ENCODE measurements at regions not wholly inside any gene's neighbourhood (a gene's known extent, or its start where the extent isn't known, plus 50 kb on each side); places are given as distances from the start of the nearest gene placed in this dataset.

DNA sequence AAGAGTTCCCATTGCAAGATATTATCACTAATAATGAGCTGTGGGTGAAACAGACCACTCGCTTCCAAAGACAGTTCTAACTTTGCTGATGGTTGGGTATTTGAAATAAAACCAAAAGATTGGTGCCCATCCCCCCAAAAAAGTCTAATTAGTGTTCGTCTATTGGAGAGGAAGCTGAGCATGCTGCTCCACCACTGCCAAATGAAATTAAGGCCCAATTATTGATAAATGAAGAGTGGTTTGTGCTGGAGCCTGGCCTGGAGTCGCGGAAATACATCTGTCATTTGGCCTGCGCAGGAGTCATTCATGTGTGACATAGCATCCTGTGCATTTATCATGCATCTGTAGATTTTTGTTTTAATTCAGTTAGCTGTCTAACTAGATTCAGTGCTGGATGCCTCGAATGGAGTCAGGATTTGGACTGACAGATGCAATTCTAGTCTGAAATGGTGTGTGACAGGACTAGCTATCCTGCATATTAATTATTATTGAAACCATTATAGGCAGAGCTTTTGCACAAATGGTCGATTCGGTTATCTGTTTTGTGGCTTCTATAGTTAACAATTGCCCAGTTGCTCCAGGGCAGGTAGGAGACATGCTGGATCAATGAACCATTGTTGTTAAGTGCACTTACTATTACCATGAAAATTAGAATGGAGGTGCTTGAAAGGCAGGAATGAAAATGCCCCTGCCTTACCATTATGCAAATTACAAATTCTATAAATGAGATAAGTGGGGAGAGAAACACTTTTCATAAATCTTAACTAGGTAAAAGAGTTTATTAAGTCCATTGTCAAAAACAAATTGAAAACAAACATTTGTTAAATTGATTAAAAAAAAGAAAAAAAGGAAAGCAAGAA is 450.4 kb upstream of the TCF4 start:
- Histone ChIP-seq H3K4me3 (ENCODE audit: low read length) (no peak overlapping the region), H3K36me3 (ENCODE audit: control insufficient read depth, insufficient read depth, low read length) (no peaks in the 10 kb centered on the region), H3K27me3 (ENCODE audit: control insufficient read depth, insufficient read depth, low read length) (no peaks in the 10 kb centered on the region), H3K4me1 (ENCODE audit: control insufficient read depth, insufficient read depth, low read length) (no peaks in the 10 kb centered on the region), H3K27ac (ENCODE audit: low read length) (no peak overlapping the region), H3K9me3 (ENCODE audit: control insufficient read depth, insufficient read depth, low read length) (no peaks in the 10 kb centered on the region)
- DNase-seq, result no peak
- no peak overlapping the region for H3K27ac Mint-ChIP-seq
- WGBS (ENCODE audit: insufficient coverage), result 76% methylated on average over 7 of the region's 8 CpGs
- no peaks in the 10 kb centered on the region for H3K4me1 Mint-ChIP-seq
- peaks cover 1 to 12% of the 10 kb centered on the region in 2 donors for H3K9me3 Mint-ChIP-seq
- no peak for ATAC-seq
- TF ChIP-seq, protein P1, sequence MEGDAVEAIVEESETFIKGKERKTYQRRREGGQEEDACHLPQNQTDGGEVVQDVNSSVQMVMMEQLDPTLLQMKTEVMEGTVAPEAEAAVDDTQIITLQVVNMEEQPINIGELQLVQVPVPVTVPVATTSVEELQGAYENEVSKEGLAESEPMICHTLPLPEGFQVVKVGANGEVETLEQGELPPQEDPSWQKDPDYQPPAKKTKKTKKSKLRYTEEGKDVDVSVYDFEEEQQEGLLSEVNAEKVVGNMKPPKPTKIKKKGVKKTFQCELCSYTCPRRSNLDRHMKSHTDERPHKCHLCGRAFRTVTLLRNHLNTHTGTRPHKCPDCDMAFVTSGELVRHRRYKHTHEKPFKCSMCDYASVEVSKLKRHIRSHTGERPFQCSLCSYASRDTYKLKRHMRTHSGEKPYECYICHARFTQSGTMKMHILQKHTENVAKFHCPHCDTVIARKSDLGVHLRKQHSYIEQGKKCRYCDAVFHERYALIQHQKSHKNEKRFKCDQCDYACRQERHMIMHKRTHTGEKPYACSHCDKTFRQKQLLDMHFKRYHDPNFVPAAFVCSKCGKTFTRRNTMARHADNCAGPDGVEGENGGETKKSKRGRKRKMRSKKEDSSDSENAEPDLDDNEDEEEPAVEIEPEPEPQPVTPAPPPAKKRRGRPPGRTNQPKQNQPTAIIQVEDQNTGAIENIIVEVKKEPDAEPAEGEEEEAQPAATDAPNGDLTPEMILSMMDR (IDR thresholded peaks at IDR 0.05), result no peak
- intact Hi-C loops (cut with micrococcal nuclease), result no loop called here
- no peaks in the 10 kb centered on the region for H3K27me3 Mint-ChIP-seq (ENCODE audit: low read depth in 2 of 2)
- no peaks in the 10 kb centered on the region for H3K36me3 Mint-ChIP-seq
- H3K4me3 Mint-ChIP-seq, result no peak overlapping the region

DNA sequence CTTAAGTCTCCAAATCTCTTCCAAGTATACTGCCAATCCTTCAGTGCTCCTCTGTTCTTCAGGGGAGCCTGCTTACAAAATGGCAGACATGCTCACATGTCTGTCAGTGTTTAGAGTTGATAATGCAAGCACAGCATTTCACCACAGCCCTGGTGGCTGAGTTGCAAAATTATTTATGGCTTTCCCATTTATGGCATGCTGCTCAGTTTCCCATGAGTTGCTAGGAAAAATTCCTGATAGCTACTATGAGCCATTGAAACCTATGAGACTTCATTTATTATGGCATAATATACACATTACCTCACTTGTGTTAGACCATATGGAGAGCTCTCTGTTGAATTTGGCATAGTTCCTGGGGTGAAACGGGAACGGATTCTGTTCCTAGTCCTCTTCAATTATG is 448.7 kb upstream of the TCF4 start:
- no peak for DNase-seq
- Mint-ChIP-seq H3K9me3 (peaks cover 0 to 12% of the 10 kb centered on the region in 2 donors), H3K36me3 (no peaks in the 10 kb centered on the region), H3K27me3 (ENCODE audit: low read depth in 2 of 2) (no peaks in the 10 kb centered on the region), H3K4me3 (no peak overlapping the region), H3K27ac (no peak overlapping the region), H3K4me1 (no peaks in the 10 kb centered on the region)
- Histone ChIP-seq H3K27ac (ENCODE audit: low read length) (no peak overlapping the region), H3K4me3 (ENCODE audit: low read length) (no peak overlapping the region), H3K36me3 (ENCODE audit: control insufficient read depth, insufficient read depth, low read length) (no peaks in the 10 kb centered on the region), H3K27me3 (ENCODE audit: control insufficient read depth, insufficient read depth, low read length) (no peaks in the 10 kb centered on the region), H3K4me1 (ENCODE audit: control insufficient read depth, insufficient read depth, low read length) (no peaks in the 10 kb centered on the region), H3K9me3 (ENCODE audit: control insufficient read depth, insufficient read depth, low read length) (no peaks in the 10 kb centered on the region)
- WGBS (ENCODE audit: insufficient coverage), result 87% methylated on average over 2 of the region's 2 CpGs
- intact Hi-C loops (cut with micrococcal nuclease), result no loop called here
- TF ChIP-seq, protein P1 (IDR thresholded peaks at IDR 0.05), result no peak
- no peak for ATAC-seq

DNA sequence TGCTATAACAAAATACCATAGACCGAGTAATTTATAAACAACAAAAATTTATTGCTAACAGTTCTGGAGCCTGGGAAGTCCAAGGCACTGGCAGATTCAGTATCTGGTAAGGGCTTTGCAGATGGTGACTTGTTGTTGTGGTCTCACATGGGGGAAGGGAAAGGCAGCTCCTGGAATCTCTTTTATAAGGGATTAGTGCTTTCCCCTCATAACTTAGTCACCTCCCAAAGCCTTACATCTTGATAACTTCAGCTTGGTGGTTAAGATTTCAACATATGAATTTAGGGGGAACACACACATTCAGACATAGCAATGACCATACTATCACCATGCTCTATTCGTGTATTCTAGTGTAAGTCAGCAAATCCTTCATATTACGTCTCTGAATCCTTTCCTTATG is 447.6 kb upstream of the TCF4 start:
- H3K27me3 Mint-ChIP-seq (ENCODE audit: low read depth in 2 of 2), result no peaks in the 10 kb centered on the region
- peaks cover 0 to 12% of the 10 kb centered on the region in 2 donors for H3K9me3 Mint-ChIP-seq
- WGBS (ENCODE audit: insufficient coverage), result 86% methylated on average over 2 of the region's 3 CpGs
- H3K4me1 Mint-ChIP-seq, result no peaks in the 10 kb centered on the region
- H3K4me1 ChIP-seq (ENCODE audit: control insufficient read depth, insufficient read depth, low read length), result no peaks in the 10 kb centered on the region
- H3K27ac ChIP-seq (ENCODE audit: low read length), result no peak overlapping the region
- H3K4me3 Mint-ChIP-seq, result no peak overlapping the region
- H3K4me3 ChIP-seq (ENCODE audit: low read length), result no peak overlapping the region
- no peaks in the 10 kb centered on the region for H3K9me3 ChIP-seq (ENCODE audit: control insufficient read depth, insufficient read depth, low read length)
- intact Hi-C loops (cut with micrococcal nuclease), result no loop called here
- DNase-seq (no peak), ATAC-seq (no peak)
- no peak overlapping the region for H3K27ac Mint-ChIP-seq
- no peaks in the 10 kb centered on the region for H3K36me3 ChIP-seq (ENCODE audit: control insufficient read depth, insufficient read depth, low read length)
- TF ChIP-seq, protein P1 (IDR thresholded peaks at IDR 0.05), result no peak
- H3K36me3 Mint-ChIP-seq, result no peaks in the 10 kb centered on the region
- H3K27me3 ChIP-seq (ENCODE audit: control insufficient read depth, insufficient read depth, low read length), result no peaks in the 10 kb centered on the region

DNA sequence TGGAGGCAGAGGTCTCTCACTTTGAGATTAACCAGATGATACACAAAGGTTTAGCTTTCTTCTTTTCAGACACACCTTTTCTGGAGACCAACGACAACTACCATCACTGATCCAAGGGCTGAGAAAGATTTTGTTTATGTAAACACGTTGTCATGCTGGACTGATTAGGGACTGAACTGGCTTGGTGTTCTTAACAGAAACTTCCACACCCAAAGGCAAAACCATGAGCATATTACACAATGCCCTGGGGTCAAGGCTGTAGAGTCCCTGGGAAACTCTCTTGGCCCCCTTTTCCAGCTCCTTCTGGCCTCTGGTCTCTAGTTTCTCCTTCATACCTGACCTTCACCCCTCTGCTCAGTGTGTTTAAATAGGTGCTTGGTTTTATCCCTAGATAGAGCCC is 447.0 kb upstream of the TCF4 start:
- Histone ChIP-seq H3K9me3 (ENCODE audit: control insufficient read depth, insufficient read depth, low read length) (no peaks in the 10 kb centered on the region), H3K4me1 (ENCODE audit: control insufficient read depth, insufficient read depth, low read length) (no peaks in the 10 kb centered on the region), H3K4me3 (ENCODE audit: low read length) (no peak overlapping the region), H3K36me3 (ENCODE audit: control insufficient read depth, insufficient read depth, low read length) (no peaks in the 10 kb centered on the region), H3K27ac (ENCODE audit: low read length) (no peak overlapping the region), H3K27me3 (ENCODE audit: control insufficient read depth, insufficient read depth, low read length) (no peaks in the 10 kb centered on the region)
- Mint-ChIP-seq H3K9me3 (peaks cover 0 to 12% of the 10 kb centered on the region in 2 donors), H3K27ac (no peak overlapping the region), H3K4me3 (no peak overlapping the region), H3K27me3 (ENCODE audit: low read depth in 2 of 2) (no peaks in the 10 kb centered on the region), H3K4me1 (no peaks in the 10 kb centered on the region), H3K36me3 (no peaks in the 10 kb centered on the region)
- DNase-seq (no peak), ATAC-seq (no peak)
- TF ChIP-seq, protein P1 (IDR thresholded peaks at IDR 0.05), result no peak
- intact Hi-C loops (cut with micrococcal nuclease), result no loop called here
- 85% methylated on average over 2 of the region's 2 CpGs for WGBS (ENCODE audit: insufficient coverage)
